ENCODE measurements at regions not wholly inside any gene's neighbourhood (a gene's known extent, or its start where the extent isn't known, plus 50 kb on each side); places are given as distances from the start of the nearest gene placed in this dataset.
"Not testable (repeated sequence)": the region's sequence is repeated elsewhere in the genome, so short reads cannot be mapped to it uniquely, and the experiment has no call there.

DNA sequence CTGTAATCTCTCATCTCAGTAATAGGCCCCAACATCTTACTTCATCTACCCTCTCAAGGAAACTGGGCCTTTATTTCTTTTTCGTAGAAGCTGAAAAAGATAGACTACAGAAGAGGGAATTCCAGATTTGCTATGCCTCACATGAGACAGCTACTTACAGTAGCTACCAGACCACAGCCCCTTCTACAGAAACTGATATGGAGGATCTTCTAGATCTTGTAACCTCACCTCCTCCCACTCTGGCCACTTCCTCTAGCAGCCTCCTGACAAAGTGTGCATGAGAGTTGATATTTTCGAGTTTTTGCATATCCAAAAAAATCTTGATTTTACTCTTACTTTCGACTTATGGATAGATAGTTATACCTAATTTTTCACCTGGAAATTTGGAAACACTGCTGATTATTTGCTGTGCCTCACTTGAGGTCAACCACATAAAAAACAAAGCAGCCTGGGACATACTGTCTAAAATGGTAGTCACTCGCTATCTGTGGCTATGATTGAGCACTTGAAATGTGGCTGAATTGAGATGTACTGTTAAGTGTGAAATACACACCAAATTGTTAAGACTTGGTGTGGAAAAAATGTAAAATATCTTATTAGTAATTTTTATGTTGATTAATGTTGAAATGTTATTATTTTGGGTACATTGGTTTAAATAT lies 86.3 kb upstream of the NID2 start:
- no peak for DNase-seq
- no peak for TF ChIP-seq EP300 (IDR thresholded peaks at IDR 0.05)
- TF ChIP-seq, protein P1, sequence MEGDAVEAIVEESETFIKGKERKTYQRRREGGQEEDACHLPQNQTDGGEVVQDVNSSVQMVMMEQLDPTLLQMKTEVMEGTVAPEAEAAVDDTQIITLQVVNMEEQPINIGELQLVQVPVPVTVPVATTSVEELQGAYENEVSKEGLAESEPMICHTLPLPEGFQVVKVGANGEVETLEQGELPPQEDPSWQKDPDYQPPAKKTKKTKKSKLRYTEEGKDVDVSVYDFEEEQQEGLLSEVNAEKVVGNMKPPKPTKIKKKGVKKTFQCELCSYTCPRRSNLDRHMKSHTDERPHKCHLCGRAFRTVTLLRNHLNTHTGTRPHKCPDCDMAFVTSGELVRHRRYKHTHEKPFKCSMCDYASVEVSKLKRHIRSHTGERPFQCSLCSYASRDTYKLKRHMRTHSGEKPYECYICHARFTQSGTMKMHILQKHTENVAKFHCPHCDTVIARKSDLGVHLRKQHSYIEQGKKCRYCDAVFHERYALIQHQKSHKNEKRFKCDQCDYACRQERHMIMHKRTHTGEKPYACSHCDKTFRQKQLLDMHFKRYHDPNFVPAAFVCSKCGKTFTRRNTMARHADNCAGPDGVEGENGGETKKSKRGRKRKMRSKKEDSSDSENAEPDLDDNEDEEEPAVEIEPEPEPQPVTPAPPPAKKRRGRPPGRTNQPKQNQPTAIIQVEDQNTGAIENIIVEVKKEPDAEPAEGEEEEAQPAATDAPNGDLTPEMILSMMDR (IDR thresholded peaks at IDR 0.05): no peak
- TF ChIP-seq POLR2A (IDR thresholded peaks at IDR 0.05): no peak
- no peak for TF ChIP-seq POLR2AphosphoS5 (IDR thresholded peaks at IDR 0.05)
- Histone ChIP-seq H3K27ac (no peak overlapping the region), H3K4me1 (no peaks in the 10 kb centered on the region), H3K27me3 (no peaks in the 10 kb centered on the region), H3K36me3 (no peaks in the 10 kb centered on the region), H3K4me3 (no peak overlapping the region), H3K9me3 (no peaks in the 10 kb centered on the region)
- intact Hi-C loops (cut with DNase I): no loop called here
- 74 to 91% methylated on average over 4 of the region's 4 CpGs for WGBS, 2 donors

DNA sequence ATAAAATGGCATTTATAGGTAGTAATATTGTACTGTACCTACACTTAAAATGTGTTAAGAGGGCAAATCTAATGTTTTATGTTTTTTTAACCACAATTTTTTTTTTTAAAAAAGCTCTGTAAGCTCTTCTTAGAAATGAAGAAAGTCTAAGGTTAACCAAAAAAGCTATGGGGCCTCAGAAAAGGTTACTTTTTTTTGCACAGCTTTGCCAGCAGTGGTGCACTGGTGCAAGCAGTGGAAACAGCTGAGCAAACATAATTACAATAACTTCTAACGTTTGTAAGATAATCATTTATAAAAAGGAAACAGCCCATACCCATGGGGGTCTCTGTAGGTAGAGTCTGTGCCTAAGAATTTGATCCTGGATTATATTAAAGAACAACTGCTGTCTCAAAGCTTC lies 85.1 kb upstream of the NID2 start:
- intact Hi-C loops (cut with DNase I): no loop called here
- WGBS, 2 donors: 2 to 9% methylated on average over 1 of the region's 1 CpG

DNA sequence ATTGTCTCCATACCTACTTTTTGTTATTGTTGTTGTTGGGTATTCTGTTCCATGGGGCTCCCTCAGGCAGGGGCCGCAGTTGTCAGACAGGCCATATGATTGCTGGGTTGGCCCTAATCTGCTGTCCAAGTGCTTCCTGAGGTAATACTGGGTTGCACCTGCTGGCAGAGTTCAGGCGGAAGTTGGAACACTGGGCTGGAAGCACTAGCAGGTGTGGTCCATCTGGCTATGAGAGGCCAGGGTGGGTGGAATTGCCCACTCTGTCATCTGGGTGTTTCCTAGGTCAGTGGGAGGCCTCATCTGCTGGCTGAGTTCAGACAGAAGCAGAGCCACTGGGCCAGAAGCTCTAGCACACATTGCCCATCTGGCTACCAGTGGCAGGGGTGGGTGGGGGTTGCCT lies 81.3 kb upstream of the NID2 start:
- Histone ChIP-seq H3K27ac (no peak overlapping the region), H3K27me3 (no peaks in the 10 kb centered on the region), H3K4me3 (no peak overlapping the region), H3K9me3 (no peaks in the 10 kb centered on the region), H3K36me3 (no peaks in the 10 kb centered on the region), H3K4me1 (no peaks in the 10 kb centered on the region)
- TF ChIP-seq EP300 (IDR thresholded peaks at IDR 0.05): no peak
- WGBS, 2 donors: 41 to 80% methylated on average over 2 of the region's 2 CpGs
- DNase-seq: no peak
- intact Hi-C loops (cut with DNase I): no loop called here

More for the DNA sequence above, 85.1 kb upstream of the NID2 start:
- no peak overlapping the region for H3K4me3 ChIP-seq
- TF ChIP-seq EP300 (IDR thresholded peaks at IDR 0.05) (no peak), POLR2AphosphoS5 (IDR thresholded peaks at IDR 0.05) (no peak), POLR2A (IDR thresholded peaks at IDR 0.05) (no peak)
- TF ChIP-seq, protein P1 (IDR thresholded peaks at IDR 0.05): no peak
- no peak overlapping the region for H3K27ac ChIP-seq
- H3K27me3 ChIP-seq: no peaks in the 10 kb centered on the region
- no peak for DNase-seq
- H3K4me1 ChIP-seq: no peaks in the 10 kb centered on the region
- no peaks in the 10 kb centered on the region for H3K36me3 ChIP-seq
- no peaks in the 10 kb centered on the region for H3K9me3 ChIP-seq

DNA sequence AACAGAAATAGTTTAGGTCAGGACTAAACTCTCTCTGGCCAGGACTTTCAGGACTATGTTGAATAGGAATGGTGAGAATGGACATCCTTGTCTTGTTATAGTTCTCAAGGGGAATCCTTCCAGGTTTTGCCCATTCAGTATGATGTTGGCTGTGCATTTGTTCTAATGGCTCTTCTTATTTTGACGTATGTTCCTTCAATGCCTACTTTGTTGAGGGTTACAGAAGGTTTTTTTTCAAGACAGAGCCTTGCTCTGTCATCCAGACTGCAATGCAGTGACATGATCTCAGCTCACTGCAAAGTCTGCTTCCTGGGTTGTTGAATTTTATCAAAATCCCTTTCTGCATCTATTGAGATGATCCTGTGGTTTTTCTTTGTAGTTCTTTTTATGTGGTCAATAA lies 79.5 kb upstream of the NID2 start:
- Histone ChIP-seq H3K27me3 (no peaks in the 10 kb centered on the region), H3K4me1 (no peaks in the 10 kb centered on the region), H3K27ac (no peak overlapping the region), H3K36me3 (no peaks in the 10 kb centered on the region), H3K9me3 (no peaks in the 10 kb centered on the region), H3K4me3 (no peak overlapping the region)
- TF ChIP-seq EP300 (IDR thresholded peaks at IDR 0.05) (no peak), POLR2A (IDR thresholded peaks at IDR 0.05) (no peak), POLR2AphosphoS5 (IDR thresholded peaks at IDR 0.05) (no peak)
- TF ChIP-seq, protein P1 (IDR thresholded peaks at IDR 0.05): no peak
- 83 to 90% methylated on average over 1 of the region's 1 CpG for WGBS, 2 donors
- intact Hi-C loops (cut with DNase I): no loop called here
- no peak for DNase-seq

DNA sequence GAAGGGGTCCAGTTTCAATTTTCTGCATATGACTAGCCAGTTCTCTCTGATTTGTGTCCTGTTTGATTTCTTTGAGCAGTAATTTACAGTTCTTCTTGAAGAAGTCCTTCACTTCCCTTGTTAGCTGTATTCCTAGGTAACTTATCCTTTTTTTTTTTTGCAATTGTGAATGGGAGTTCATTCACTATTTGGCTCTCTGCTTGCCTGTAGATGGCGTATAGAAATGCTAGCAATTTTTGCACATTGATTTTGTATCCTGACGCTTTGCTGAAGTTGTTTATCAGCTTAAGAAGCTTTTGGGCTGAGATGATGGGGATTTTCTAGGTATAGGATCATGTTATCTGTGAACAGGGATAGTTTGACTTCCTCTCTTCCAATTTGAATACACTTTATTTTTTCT lies 77.6 kb upstream of the NID2 start:
- no peaks in the 10 kb centered on the region for H3K36me3 ChIP-seq
- DNase-seq: no peak
- H3K27ac ChIP-seq: no peak overlapping the region
- no peak for TF ChIP-seq EP300 (IDR thresholded peaks at IDR 0.05)
- TF ChIP-seq POLR2A (IDR thresholded peaks at IDR 0.05): no peak
- no peak for TF ChIP-seq POLR2AphosphoS5 (IDR thresholded peaks at IDR 0.05)
- TF ChIP-seq, protein P1 (IDR thresholded peaks at IDR 0.05): no peak
- no peaks in the 10 kb centered on the region for H3K4me1 ChIP-seq
- intact Hi-C loops (cut with DNase I): no loop called here
- no peaks in the 10 kb centered on the region for H3K9me3 ChIP-seq
- no peaks in the 10 kb centered on the region for H3K27me3 ChIP-seq
- H3K4me3 ChIP-seq: no peak overlapping the region
- WGBS, 2 donors: 20 to 30% methylated on average over 2 of the region's 2 CpGs

DNA sequence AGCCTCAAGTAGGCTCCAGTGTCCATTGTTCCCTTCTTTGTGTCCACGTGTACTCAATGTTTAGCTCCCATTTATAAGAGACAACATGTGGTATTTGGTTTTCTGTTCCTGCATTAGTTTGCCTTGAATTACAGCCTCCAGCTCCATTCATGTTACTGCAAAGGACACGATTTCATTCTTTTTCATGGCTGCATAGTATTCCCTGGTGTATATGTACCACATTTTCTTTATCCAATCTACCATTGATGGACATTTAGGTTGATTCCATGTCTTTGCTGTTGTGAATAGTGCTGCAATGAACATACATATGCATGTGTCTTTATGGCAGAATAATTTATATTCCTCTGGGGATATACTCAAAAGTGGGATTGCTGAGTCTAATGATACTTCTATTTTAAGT lies 75.2 kb upstream of the NID2 start:
- H3K4me1 ChIP-seq; H3K4me3 ChIP-seq; H3K27me3 ChIP-seq; H3K36me3 ChIP-seq; H3K27ac ChIP-seq; DNase-seq; H3K9me3 ChIP-seq; intact Hi-C loops (cut with DNase I): not testable (repeated sequence)
- WGBS, 2 donors: 92 to 96% methylated on average over 2 of the region's 2 CpGs
